Aorta (tissue), 5 donors: ENCODE measurements at regions not wholly inside any gene's neighbourhood (a gene's known extent, or its start where the extent isn't known, plus 50 kb on each side); places are given as distances from the start of the nearest gene placed in this dataset.

ENCODE experiments used
- ATAC-seq: fragments of 200-7000 bp; cut with Tn5 transposase; one replicate; pipeline ENCODE4 v1.9.1; 2022; ENCODE audit warnings: moderate library complexity; ENCODE audit not compliant: low FRiP score
- DNase-seq, 2 donors: peaks; one replicate each; pipeline ENCODE4 v3.0.0-alpha.2; 2020
- H3K27ac ChIP-seq, 2 donors: one replicate each; pipeline ENCODE4 v1.5.1; 2013; ENCODE audit warnings: low read length in 2 of 2, mild to moderate bottlenecking in 2 of 2, moderate library complexity in 2 of 2, control low read depth in 1 of 2, inconsistent platforms in 1 of 2, low read depth in 1 of 2
- H3K27me3 ChIP-seq, 2 donors: one replicate each; pipeline ENCODE4 v1.6.1; 2013; ENCODE audit warnings: control low read depth in 1 of 2, low read length in 1 of 2, mild to moderate bottlenecking in 1 of 2, moderate library complexity in 1 of 2; ENCODE audit not compliant: insufficient read depth in 2 of 2, control insufficient read depth in 1 of 2
- H3K36me3 ChIP-seq, 2 donors: one replicate each; pipeline ENCODE4 v1.6.1; 2013; ENCODE audit warnings: control low read depth in 1 of 2, low read length in 1 of 2, mild to moderate bottlenecking in 1 of 2; ENCODE audit not compliant: insufficient read depth in 2 of 2, control insufficient read depth in 1 of 2
- H3K4me1 ChIP-seq, 2 donors: one replicate each; pipeline ENCODE4 v1.6.1; 2013; ENCODE audit warnings: low read length in 2 of 2, control low read depth in 1 of 2, mild to moderate bottlenecking in 1 of 2, moderate library complexity in 1 of 2; ENCODE audit not compliant: insufficient read depth in 2 of 2, control insufficient read depth in 1 of 2
- H3K4me3 ChIP-seq, 2 donors: one replicate each; pipeline ENCODE4 v1.5.1; 2013; ENCODE audit warnings: low read length in 2 of 2, control low read depth in 1 of 2, mild to moderate bottlenecking in 1 of 2
- H3K9me3 ChIP-seq: one replicate; pipeline ENCODE4 v1.6.1; 2013; ENCODE audit warnings: mild to moderate bottlenecking, low read length; ENCODE audit not compliant: control insufficient read depth
- WGBS, 2 donors: extraction: QIAGEN DNeasy Blood & Tissue Kit; methylation state at CpG; one replicate each; pipeline ENCODE4 v1.1.7; 2013; 5-methylcytosine and 5-hydroxymethylcytosine counted together
- intact Hi-C, 2 donors: fragments of 100-400 bp; cut with DNase I; formaldehyde crosslinking; loops; one replicate each; pipeline versions ENCODE4 v1.14.2 to v1.15.0; 2022
- donor health status: healthy with polysubstance abuse.
- donor health status: Bipolar disorder and iron deficiency.
- donor health status: DM: no; HTN: no; CAD: no.
- donor health status: DM: no; HTN: no; CAD: no.
- donor health status: DM: yes; HTN: yes; CAD: no.

DNA sequence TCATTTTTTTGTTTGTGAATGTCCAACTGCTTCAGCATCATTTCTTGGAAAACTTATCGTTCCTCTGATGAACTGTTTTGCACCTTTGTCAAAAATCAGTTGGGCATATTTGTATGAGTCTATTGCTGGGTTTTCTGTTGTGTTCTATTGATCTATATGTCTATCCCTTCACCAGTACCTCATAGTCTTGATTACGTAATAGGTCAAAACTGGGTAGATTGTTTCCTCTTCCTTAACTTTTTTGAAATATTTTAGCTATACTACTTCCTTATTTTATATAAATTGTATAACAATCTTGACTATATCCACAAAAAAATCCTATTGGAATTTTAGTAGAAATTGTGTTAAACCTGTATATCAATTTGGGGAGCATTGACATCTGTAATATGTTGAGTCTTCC, 104.1 kb upstream of the PALS2 start:
- H3K9me3 ChIP-seq, result no peaks in the 10 kb centered on the region
- H3K27me3 ChIP-seq, result no peaks in the 10 kb centered on the region
- DNase-seq (no peak), ATAC-seq (no peak)
- H3K36me3 ChIP-seq, result no peaks in the 10 kb centered on the region
- intact Hi-C loops, result no loop called here
- H3K4me1 ChIP-seq, result no peaks in the 10 kb centered on the region
- no peak overlapping the region for H3K27ac ChIP-seq
- WGBS, 2 donors, result 88 to 91% methylated on average over 2 of the region's 2 CpGs
- no peak overlapping the region for H3K4me3 ChIP-seq

DNA sequence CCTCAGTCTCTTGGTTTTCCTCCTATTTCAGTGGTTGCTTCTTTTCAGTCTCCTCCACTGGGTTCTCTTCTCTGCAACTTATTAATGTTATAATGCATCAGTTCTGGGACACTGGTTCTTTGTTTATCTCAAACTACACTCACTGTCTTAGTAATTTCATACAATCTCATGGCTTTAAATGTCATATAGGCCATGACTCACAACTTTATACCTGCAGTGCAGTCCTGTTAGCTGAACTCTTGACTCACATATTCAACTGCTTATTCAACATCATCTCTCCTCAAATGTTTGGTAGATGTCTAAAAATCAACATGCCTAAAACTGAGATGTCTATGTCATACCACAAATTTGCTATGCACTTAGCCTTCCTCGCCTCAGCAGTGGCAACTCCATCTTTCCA, 101.2 kb upstream of the PALS2 start:
- DNase-seq (no peak), ATAC-seq (no peak)
- intact Hi-C loops, result no loop called here
- no peaks in the 10 kb centered on the region for H3K27me3 ChIP-seq
- H3K27ac ChIP-seq, result no peak overlapping the region
- no peaks in the 10 kb centered on the region for H3K36me3 ChIP-seq
- no peaks in the 10 kb centered on the region for H3K9me3 ChIP-seq
- H3K4me3 ChIP-seq, result no peak overlapping the region
- no peaks in the 10 kb centered on the region for H3K4me1 ChIP-seq
- WGBS, 2 donors, result 93 to 98% methylated on average over 1 of the region's 1 CpG

DNA sequence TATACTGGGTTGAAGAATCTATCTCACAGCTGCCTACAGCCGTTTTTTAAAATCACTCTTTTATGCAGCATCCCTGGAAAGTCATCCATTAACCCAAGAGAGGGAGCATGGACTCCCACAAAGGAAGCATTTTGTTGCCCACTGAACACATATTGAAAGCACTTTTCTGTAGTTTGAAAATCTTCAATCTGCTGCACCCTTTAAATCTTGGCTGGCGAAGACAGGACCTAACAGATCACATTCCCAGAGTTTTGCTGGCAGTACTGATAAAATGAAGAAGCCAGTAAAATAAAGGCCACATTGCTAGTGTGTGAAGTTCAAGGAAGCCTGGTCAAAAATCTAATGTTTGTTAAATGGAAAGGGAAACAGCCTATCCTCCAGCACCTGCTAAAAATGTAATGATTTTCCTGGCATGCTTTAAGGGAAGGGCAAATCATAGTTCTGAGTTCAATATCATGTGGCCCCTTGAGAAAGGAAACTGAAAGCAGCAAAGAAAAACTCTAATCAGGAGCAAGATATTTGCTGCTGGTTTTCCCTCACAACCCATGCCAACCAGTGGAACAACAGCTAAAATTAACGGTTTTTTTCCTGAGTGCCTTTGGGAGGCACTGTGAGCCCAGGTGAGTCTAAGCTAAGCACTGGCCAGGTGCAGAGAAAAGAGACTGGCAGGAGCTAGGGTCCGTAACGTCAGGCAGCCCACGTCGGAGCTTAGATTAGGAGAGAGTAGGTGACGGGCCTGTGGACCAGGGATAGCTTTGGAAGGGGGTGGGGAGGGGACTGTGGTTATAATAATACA, 97.9 kb upstream of the PALS2 start:
- no peak overlapping the region for H3K27ac ChIP-seq
- H3K9me3 ChIP-seq, result no peaks in the 10 kb centered on the region
- DNase-seq (no peak), ATAC-seq (no peak)
- H3K27me3 ChIP-seq, result no peaks in the 10 kb centered on the region
- H3K4me1 ChIP-seq, result peaks cover 3 to 6% of the 10 kb centered on the region in 2 donors
- intact Hi-C loops, result loop anchor here in 1 of 2 donors (5.0 kb wide), 1 partner anchor 97 kb away; the partner anchor contains the start of gene PALS2
- no peaks in the 10 kb centered on the region for H3K36me3 ChIP-seq
- no peak overlapping the region for H3K4me3 ChIP-seq
- 85 to 89% methylated on average over 8 of the region's 8 CpGs for WGBS, 2 donors

DNA sequence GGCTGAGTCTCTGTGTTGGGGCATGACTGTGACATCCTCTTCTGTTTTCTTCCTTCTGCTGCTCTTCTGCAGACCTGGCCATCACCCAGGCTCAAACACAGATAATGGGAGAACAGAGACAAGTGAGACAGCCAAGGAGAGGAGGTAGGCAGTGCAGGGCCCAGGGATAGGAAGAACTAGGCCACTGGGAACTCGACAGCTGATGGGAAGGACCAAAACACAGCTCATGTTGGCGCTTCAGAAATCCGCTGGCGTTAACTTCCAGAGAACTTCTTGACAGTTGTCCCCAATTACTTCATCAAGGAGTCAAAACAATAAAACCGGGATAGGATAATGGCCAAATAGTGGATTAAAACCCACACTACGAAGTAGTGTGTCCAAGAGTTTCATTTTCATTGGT, 97.0 kb upstream of the PALS2 start:
- H3K36me3 ChIP-seq, result no peaks in the 10 kb centered on the region
- no peaks in the 10 kb centered on the region for H3K9me3 ChIP-seq
- peaks cover 3 to 6% of the 10 kb centered on the region in 2 donors for H3K4me1 ChIP-seq
- H3K27ac ChIP-seq, result peak overlapping the region; percentile 39 to 96
- H3K27me3 ChIP-seq, result no peaks in the 10 kb centered on the region
- peak; percentile 28 for ATAC-seq
- DNase-seq, result no peak
- intact Hi-C loops, result loop anchor here in 1 of 2 donors (5.0 kb wide), 1 partner anchor 96 kb away; the partner anchor contains the start of gene PALS2
- WGBS, 2 donors, result 47 to 58% methylated on average over 6 of the region's 6 CpGs
- H3K4me3 ChIP-seq, result no peak overlapping the region

DNA sequence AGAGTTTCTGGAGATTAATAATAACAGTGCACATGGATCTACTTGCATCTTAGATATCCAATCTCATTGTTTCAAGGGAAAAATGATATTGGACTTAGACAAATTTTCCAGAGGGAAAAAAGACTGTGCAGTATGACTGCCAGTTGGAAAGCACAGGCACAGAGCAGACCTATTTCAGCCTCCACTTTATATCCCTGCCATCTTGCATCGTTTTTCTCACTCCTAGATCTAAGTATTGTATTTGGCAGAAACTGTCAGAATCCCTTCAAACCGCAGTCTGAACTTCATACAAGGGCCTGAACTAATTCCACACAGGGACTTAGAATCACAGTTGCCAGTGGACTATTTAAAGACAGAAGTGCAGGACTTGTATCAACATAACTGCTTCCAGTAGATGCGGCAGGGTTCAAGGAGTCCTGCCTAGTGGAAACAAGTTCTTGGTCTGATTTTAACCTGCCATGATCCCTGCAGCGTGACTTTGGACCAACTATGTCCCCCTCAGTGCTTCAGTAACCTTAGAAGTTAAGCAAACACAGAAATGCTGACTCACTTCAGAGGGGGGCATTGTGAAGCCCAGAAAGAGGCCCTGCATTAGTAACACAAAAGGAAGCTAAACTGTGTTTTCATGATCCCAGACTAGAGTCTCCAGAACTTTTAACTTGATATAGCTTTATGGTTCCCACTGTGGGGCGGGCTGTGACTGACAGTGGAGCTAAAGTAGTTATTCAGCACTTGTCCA, 95.7 kb upstream of the PALS2 start:
- Histone ChIP-seq H3K4me3 (no peak overlapping the region), H3K9me3 (no peaks in the 10 kb centered on the region), H3K27me3 (no peaks in the 10 kb centered on the region), H3K4me1 (peaks cover 3 to 6% of the 10 kb centered on the region in 2 donors), H3K36me3 (no peaks in the 10 kb centered on the region), H3K27ac (peak overlapping the region; percentile 79 to 96)
- whole genome bisulfite sequencing, 2 donors, result 2 to 4% methylated on average over 5 of the region's 5 CpGs
- intact Hi-C loops, result loop anchor here (1.0 to 5.0 kb wide), 2 partner anchors 95 to 96 kb away; partner anchors contain the start of gene PALS2 (in 2 of the 2)
- peak in 1 of 2 donors; percentile 54 for DNase-seq
- ATAC-seq, result peak; percentile 87

DNA sequence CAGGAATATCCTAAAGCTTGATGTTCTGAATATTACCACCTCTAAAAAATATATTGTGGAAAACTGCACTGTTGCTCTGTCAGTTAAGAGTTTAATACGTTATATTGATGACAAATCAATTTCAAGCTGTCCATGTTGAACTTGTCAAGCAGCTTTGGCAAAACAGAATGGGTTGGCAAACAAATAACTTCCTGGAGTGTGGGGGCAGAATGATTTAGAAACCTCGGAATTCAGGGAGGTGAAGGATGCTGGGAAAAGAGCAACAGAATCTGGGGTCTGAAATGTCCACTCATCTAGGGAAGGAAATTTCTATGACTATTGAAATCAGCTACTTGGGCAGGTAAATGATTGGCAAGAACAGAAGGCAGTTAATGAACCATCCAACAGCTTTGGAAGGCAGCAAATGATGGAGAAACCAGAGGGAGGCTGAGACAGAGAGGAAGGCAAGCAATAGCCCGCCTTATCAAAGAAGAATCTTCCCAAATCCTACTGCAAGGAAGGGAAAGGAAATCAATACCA, 95.1 kb upstream of the PALS2 start:
- no peaks in the 10 kb centered on the region for H3K27me3 ChIP-seq
- WGBS, 2 donors, result 34% methylated on average over 3 of the region's 3 CpGs
- intact Hi-C loops, result loop anchor here in 1 of 2 donors (5.0 kb wide), 1 partner anchor 94 kb away; the partner anchor contains the start of gene PALS2
- no peak overlapping the region for H3K4me3 ChIP-seq
- peak overlapping the region; percentile 83 to 97 for H3K27ac ChIP-seq
- ATAC-seq (no peak), DNase-seq (no peak)
- H3K9me3 ChIP-seq, result no peaks in the 10 kb centered on the region
- no peaks in the 10 kb centered on the region for H3K36me3 ChIP-seq
- H3K4me1 ChIP-seq, result peaks cover 3 to 6% of the 10 kb centered on the region in 2 donors

DNA sequence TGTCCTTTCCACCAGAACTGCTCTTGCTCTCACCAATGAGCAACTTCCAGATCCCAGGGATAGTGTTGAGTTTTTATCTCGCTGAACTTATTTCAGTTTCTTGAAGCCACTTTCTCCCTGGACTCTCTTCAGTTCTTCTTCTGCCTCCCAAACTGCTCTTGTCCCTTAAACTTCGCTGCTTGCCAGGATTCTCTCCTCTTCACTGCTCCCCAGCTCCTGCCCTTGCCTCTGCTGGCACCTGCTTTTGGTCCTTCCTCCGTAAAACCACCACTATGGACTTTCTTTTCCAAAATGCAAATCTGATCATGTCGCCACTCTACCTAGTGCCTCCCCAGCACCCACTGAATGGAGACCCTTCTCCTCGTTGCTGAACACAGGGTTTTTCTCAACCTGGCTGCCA, 92.8 kb upstream of the PALS2 start:
- Histone ChIP-seq H3K4me3 (no peak overlapping the region), H3K36me3 (no peaks in the 10 kb centered on the region), H3K27ac (no peak overlapping the region), H3K27me3 (no peaks in the 10 kb centered on the region), H3K4me1 (peaks cover 3 to 6% of the 10 kb centered on the region in 2 donors), H3K9me3 (no peaks in the 10 kb centered on the region)
- ATAC-seq, result no peak
- WGBS, 2 donors, result 85 to 89% methylated on average over 5 of the region's 5 CpGs
- no peak for DNase-seq
- intact Hi-C loops, result no loop called here

DNA sequence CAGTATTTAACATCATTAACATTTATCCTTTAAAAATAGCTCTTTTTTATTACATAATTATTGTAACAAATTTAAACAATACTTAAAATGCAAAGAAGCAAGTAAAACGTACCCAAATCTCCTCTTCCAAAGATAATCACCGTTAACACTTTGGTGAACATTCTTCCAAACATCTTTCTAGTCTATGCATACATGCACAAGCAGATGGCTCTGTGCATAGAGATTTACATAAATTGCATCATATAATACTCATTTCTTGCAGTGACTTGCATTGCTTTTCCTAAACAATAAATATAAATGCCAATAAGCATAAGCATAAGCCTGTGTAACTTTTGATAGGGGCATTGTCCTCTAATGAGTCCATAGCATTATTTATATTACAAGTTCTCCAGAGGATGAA, 89.4 kb upstream of the PALS2 start:
- DNase-seq (no peak), ATAC-seq (no peak)
- 76 to 78% methylated on average over 2 of the region's 2 CpGs for WGBS, 2 donors
- Histone ChIP-seq H3K4me1 (peaks cover 0 to under 1% of the 10 kb centered on the region in 2 donors), H3K36me3 (no peaks in the 10 kb centered on the region), H3K27ac (no peak overlapping the region), H3K27me3 (no peaks in the 10 kb centered on the region), H3K4me3 (no peak overlapping the region), H3K9me3 (no peaks in the 10 kb centered on the region)
- intact Hi-C loops, result no loop called here
